H1 (cell line): ENCODE measurements at regions not wholly inside any gene's neighbourhood (a gene's known extent, or its start where the extent isn't known, plus 50 kb on each side); places are given as distances from the start of the nearest gene placed in this dataset.
A peak's percentile ranks its signal among the peaks of the same experiment; 100 is the strongest.

Experiments
- CTCF ChIA-PET: fragments of 300-600 bp; sonication (Branson Sonifier 250); formaldehyde crosslinking; loops from one replicate; lab custom pipeline; 2021; ENCODE audit not compliant: partially characterized antibody; lab: Charles Lee
- POLR2A ChIA-PET: fragments of 300-600 bp; sonication (Branson Sonifier 250); formaldehyde crosslinking; loops from one replicate; lab custom pipeline; 2021; ENCODE audit warnings: inconsistent platforms; ENCODE audit not compliant: partially characterized antibody; lab: Charles Lee
- DNase-seq, 2 experiments: peaks; one replicate each; pipeline versions ENCODE4 v3.0.0 to v3.0.0-alpha.2; 2010 to 2022; ENCODE audit warnings: low spot score in 2 of 2, low read depth in 1 of 2, mixed read lengths in 1 of 2
- FAIRE-seq: peaks from 2 replicates; lab custom pipeline; 2011; peaks lifted over from hg19 to GRCh38; lab: Jason Lieb, UNC
- H2AFZ ChIP-seq: 2 replicates; pipeline ENCODE4 v1.8.1; 2012; ENCODE audit warnings: low read length, inconsistent platforms
- H2AK5ac ChIP-seq: 2 replicates; pipeline ENCODE4 v1.6.1; 2013; ENCODE audit warnings: low read depth, low read length
- H2BK120ac ChIP-seq: replicated peaks from 2 replicates; pipeline ENCODE3; 2013; ENCODE audit warnings: low read depth, low read length, inconsistent platforms
- H2BK12ac ChIP-seq: 2 replicates; pipeline ENCODE4 v1.6.1; 2013; ENCODE audit warnings: low read depth, low read length
- H2BK15ac ChIP-seq: 2 replicates; pipeline ENCODE4 v1.6.1; 2013; ENCODE audit warnings: low read length
- H2BK20ac ChIP-seq: 2 replicates; pipeline ENCODE4 v1.6.1; 2013; ENCODE audit warnings: low read length
- H2BK5ac ChIP-seq: 2 replicates; pipeline ENCODE4 v1.6.1; 2013; ENCODE audit warnings: low read depth, low read length
- H3K14ac ChIP-seq: 2 replicates; pipeline ENCODE4 v1.6.1; 2013; ENCODE audit warnings: inconsistent platforms; ENCODE audit not compliant: insufficient read length
- H3K18ac ChIP-seq: 2 replicates; pipeline ENCODE4 v1.6.1; 2013; ENCODE audit warnings: low read length; ENCODE audit errors: extremely low read depth
- H3K23ac ChIP-seq: 2 replicates; pipeline ENCODE4 v1.6.1; 2013; ENCODE audit warnings: inconsistent platforms; ENCODE audit not compliant: insufficient read length
- H3K23me2 ChIP-seq: 2 replicates; pipeline ENCODE4 v1.6.1; 2013; ENCODE audit warnings: low read depth, low read length
- H3K27ac ChIP-seq: 2 replicates; pipeline ENCODE4 v1.6.1; 2011; ENCODE audit warnings: low read depth, low read length, inconsistent platforms
- H3K27me3 ChIP-seq, 4 experiments: replicated peaks in 1 of 4; 1 replicate in 1 of 4; 2 replicates in 3 of 4; pipeline versions ENCODE4 v1.6.1 to v1.8.1; 2011 to 2013; ENCODE audit warnings: low read length in 3 of 4, mild to moderate bottlenecking in 3 of 4, inconsistent platforms in 2 of 4, mixed read lengths in 2 of 4, moderate library complexity in 1 of 4; ENCODE audit not compliant: control insufficient read depth in 3 of 4, insufficient read depth in 3 of 4; ENCODE audit errors: extremely low read depth in 1 of 4
- H3K36me3 ChIP-seq, 4 experiments: 2 replicates each; pipeline versions ENCODE4 v1.6.1 to v1.8.1; 2011 to 2013; ENCODE audit warnings: mild to moderate bottlenecking in 4 of 4, low read length in 3 of 4, moderate library complexity in 2 of 4, control low read depth in 1 of 4, inconsistent platforms in 1 of 4; ENCODE audit not compliant: insufficient read depth in 4 of 4, control insufficient read depth in 2 of 4
- H3K4ac ChIP-seq: replicated peaks from 2 replicates; pipeline ENCODE3; 2013; ENCODE audit warnings: low read length, low read depth, mixed read lengths, inconsistent platforms; ENCODE audit not compliant: insufficient read length
- H3K4me1 ChIP-seq, 4 experiments: replicated peaks in 1 of 4; 1 replicate in 1 of 4; 2 replicates in 3 of 4; pipeline versions ENCODE4 v1.6.1 to v1.8.1; 2011 to 2013; ENCODE audit warnings: low read length in 3 of 4, inconsistent platforms in 2 of 4, mixed read lengths in 1 of 4; ENCODE audit not compliant: insufficient read depth in 4 of 4, control insufficient read depth in 3 of 4
- H3K4me2 ChIP-seq, 2 experiments: 2 replicates each; pipeline versions ENCODE4 v1.6.1 to v1.8.1; 2011 to 2013; ENCODE audit warnings: low read depth in 2 of 2, low read length in 2 of 2, control low read depth in 1 of 2, inconsistent platforms in 1 of 2, mild to moderate bottlenecking in 1 of 2; ENCODE audit not compliant: insufficient read depth in 1 of 2
- H3K4me3 ChIP-seq, 4 experiments: fragments of 200-600, 300-600 bp in 1 of 4; sonication (generic), shearing (Covaris generic), sonication (Bioruptor Twin) in 1 of 4; 2 replicates each; pipeline versions ENCODE4 v1.5.1 to v1.8.1; 2011 to 2016; ENCODE audit warnings: low read length in 4 of 4, low read depth in 3 of 4, control low read depth in 2 of 4, inconsistent platforms in 2 of 4, mild to moderate bottlenecking in 2 of 4, mixed read lengths in 1 of 4, moderate library complexity in 1 of 4; ENCODE audit not compliant: insufficient read depth in 2 of 4; ENCODE audit errors: extremely low read depth in 1 of 4
- H3K56ac ChIP-seq: replicated peaks from 2 replicates; pipeline ENCODE3; 2013; ENCODE audit warnings: low read depth, mild to moderate bottlenecking, mixed read lengths, low read length, inconsistent platforms; ENCODE audit not compliant: insufficient read length
- H3K79me1 ChIP-seq: 2 replicates; pipeline ENCODE4 v1.6.1; 2013; ENCODE audit warnings: low read depth, low read length, control low read depth
- H3K79me2 ChIP-seq, 2 experiments: 2 replicates each; pipeline versions ENCODE4 v1.6.1 to v1.8.1; 2012 to 2013; ENCODE audit warnings: low read length in 2 of 2, mild to moderate bottlenecking in 2 of 2, inconsistent platforms in 1 of 2; ENCODE audit not compliant: insufficient read depth in 2 of 2, control insufficient read depth in 1 of 2
- H3K9ac ChIP-seq, 4 experiments: replicated peaks in 1 of 4; 1 replicate in 1 of 4; 2 replicates in 3 of 4; pipeline versions ENCODE4 v1.6.1 to v1.8.1; 2011 to 2013; ENCODE audit warnings: low read depth in 3 of 4, low read length in 3 of 4, control low read depth in 2 of 4, mild to moderate bottlenecking in 2 of 4, moderate library complexity in 2 of 4, inconsistent platforms in 1 of 4; ENCODE audit errors: extremely low read depth in 1 of 4
- H3K9me3 ChIP-seq, 2 experiments: 2 replicates each; pipeline versions ENCODE4 v1.6.1 to v1.8.1; 2012 to 2013; ENCODE audit warnings: mild to moderate bottlenecking in 2 of 2, moderate library complexity in 2 of 2, control low read depth in 1 of 2, inconsistent platforms in 1 of 2, low read depth in 1 of 2, low read length in 1 of 2, mixed read lengths in 1 of 2; ENCODE audit not compliant: insufficient read depth in 2 of 2
- H4K20me1 ChIP-seq, 2 experiments: replicated peaks in 1 of 2; 2 replicates each; pipeline versions ENCODE3 to v1.8.1; 2011 to 2013; ENCODE audit warnings: inconsistent platforms in 2 of 2, low read length in 2 of 2, mild to moderate bottlenecking in 1 of 2; ENCODE audit not compliant: insufficient read depth in 2 of 2, control insufficient read depth in 1 of 2
- H4K5ac ChIP-seq: 2 replicates; pipeline ENCODE4 v1.6.1; 2013; ENCODE audit warnings: low read length, low read depth, mixed read lengths, inconsistent platforms; ENCODE audit not compliant: insufficient read length
- H4K8ac ChIP-seq: 2 replicates; pipeline ENCODE4 v1.8.0; 2013; ENCODE audit warnings: mild to moderate bottlenecking, moderate library complexity, low read length, inconsistent platforms; ENCODE audit not compliant: insufficient read depth; ENCODE audit errors: extremely low read depth
- H4K91ac ChIP-seq: replicated peaks from 2 replicates; pipeline ENCODE3; 2013; ENCODE audit warnings: low read length, mixed read lengths, inconsistent platforms; ENCODE audit not compliant: insufficient read length
- CEBPB ChIP-seq: IDR thresholded peaks from 2 replicates; pipeline ENCODE4 v1.6.1; 2012; ENCODE audit warnings: low read depth, low read length
- CHD2 ChIP-seq: IDR thresholded peaks from 2 replicates; pipeline ENCODE4 v1.6.1; 2012; ENCODE audit warnings: low read length, improper control_type of control experiment
- EZH2 ChIP-seq: fragments of 200-600 bp; sonication (generic); IDR thresholded peaks from 2 replicates; pipeline ENCODE4 v1.7.1; 2012; ENCODE audit warnings: low read depth, mild to moderate bottlenecking, moderate library complexity, low read length, inconsistent platforms; ENCODE audit not compliant: severe bottlenecking
- SAP30 ChIP-seq: fragments of 300-600 bp; sonication (generic); IDR thresholded peaks from 2 replicates; pipeline ENCODE4 v1.7.1; 2012; ENCODE audit warnings: low read length, moderate library complexity, mild to moderate bottlenecking, inconsistent platforms; ENCODE audit not compliant: insufficient read depth, insufficient replicate concordance
- SIN3A ChIP-seq, 2 experiments: IDR thresholded peaks in 1 of 2; conservative IDR thresholded peaks in 1 of 2; 2 replicates each; pipeline ENCODE4 v1.6.1; 2011 to 2012; ENCODE audit warnings: low read length in 2 of 2, improper control_type of control experiment in 1 of 2, low read depth in 1 of 2, mild to moderate bottlenecking in 1 of 2
- SP1 ChIP-seq: IDR thresholded peaks from 2 replicates; pipeline ENCODE4 v1.6.1; 2011; ENCODE audit warnings: low read depth, low read length
- WGBS, 2 experiments: shearing (Covaris generic) in 1 of 2; methylation state at CpG; one replicate each; pipeline versions ENCODE4 v1.1.6 to v1.1.7; 2013 to 2015; ENCODE audit warnings: low lambda C conversion rate in 2 of 2, mixed read lengths in 2 of 2, inconsistent platforms in 1 of 2, low coverage in 1 of 2, missing lambda C conversion rate in 1 of 2; ENCODE audit not compliant: insufficient replicate concordance in 2 of 2, insufficient coverage in 1 of 2, insufficient read length in 1 of 2; ENCODE audit errors: extremely low coverage in 1 of 2, missing lambda C conversion rate in 1 of 2; 5-methylcytosine and 5-hydroxymethylcytosine counted together

DNA sequence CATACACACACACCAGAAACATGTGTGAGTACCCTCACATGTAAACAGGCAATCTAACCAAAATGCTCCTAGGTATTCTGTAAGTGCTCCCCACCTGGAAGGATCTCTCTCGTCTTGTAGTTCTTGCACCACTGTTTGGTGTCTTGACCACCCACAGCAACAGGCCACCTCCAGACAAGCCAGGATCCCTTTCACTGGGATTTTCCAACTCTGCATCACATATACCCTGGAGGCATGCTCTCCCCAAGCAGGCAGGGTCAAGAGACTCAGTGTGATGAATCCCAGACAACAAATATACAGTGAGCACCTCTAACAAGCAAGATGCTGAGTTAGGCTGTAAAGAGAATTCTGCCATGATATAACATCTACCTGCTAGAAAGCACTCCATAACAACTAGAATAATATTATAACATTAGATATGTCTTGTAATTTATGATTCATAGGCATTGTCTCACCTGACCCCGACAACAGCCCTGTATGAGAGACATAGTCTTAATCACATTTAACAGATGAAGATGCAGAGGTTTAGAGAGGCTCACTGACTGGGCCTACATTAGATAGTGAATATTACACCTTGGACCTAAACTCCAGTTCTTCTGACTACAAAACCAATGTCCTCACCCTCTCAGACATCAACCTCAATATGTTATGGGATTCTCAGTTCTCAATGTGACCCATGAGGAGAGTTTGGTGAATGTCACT, 76.5 kb upstream of the BCL6 start:
- no peaks in the 10 kb centered on the region; the same call in 1 of the 2 replicates for H3K23me2 ChIP-seq
- H2BK12ac ChIP-seq: no peak overlapping the region
- WGBS, 2 experiments: 94% methylated on average over 2 of the region's 2 CpGs; no CpG with 5 or more reads in 1 of the 2 experiments
- no peak overlapping the region for H3K23ac ChIP-seq
- ChIA-PET CTCF (no interaction called here), POLR2A (no interaction called here)
- no peak overlapping the region for H3K4me3 ChIP-seq
- H4K8ac ChIP-seq: no peak overlapping the region
- H3K79me1 ChIP-seq: no peaks in the 10 kb centered on the region
- no peaks in the 10 kb centered on the region for H3K9me3 ChIP-seq
- 0 out of 2 replicates have a peak overlapping the region, but pooled peaks have one; percentile 1 for H2AFZ ChIP-seq
- no peak overlapping the region for H4K91ac ChIP-seq
- H2BK15ac ChIP-seq: no peak overlapping the region
- H2AK5ac ChIP-seq: no peak overlapping the region
- no peak overlapping the region for H3K4ac ChIP-seq
- no peak for FAIRE-seq
- no peak for DNase-seq
- no peaks in the 10 kb centered on the region for H3K4me1 ChIP-seq
- no peaks in the 10 kb centered on the region for H3K27me3 ChIP-seq
- TF ChIP-seq SP1 (no peak), SIN3A (conservative IDR thresholded peaks at IDR 0.05 in 1 of 2, IDR thresholded peaks at IDR 0.05 in 1 of 2; ENCODE audit: low read depth in 1 of 2, low read length in 2 of 2) (no peak), EZH2 (no peak), SAP30 (no peak), CHD2 (no peak), CEBPB (no peak)
- H3K79me2 ChIP-seq: no peaks in the 10 kb centered on the region
- H3K18ac ChIP-seq: no peak overlapping the region
- no peak overlapping the region for H4K5ac ChIP-seq
- no peak overlapping the region for H3K9ac ChIP-seq
- no peak overlapping the region for H3K56ac ChIP-seq
- no peak overlapping the region for H2BK120ac ChIP-seq
- H3K14ac ChIP-seq: no peak overlapping the region
- H3K36me3 ChIP-seq: no peaks in the 10 kb centered on the region
- no peak overlapping the region for H3K4me2 ChIP-seq
- no peak overlapping the region for H2BK5ac ChIP-seq
- H2BK20ac ChIP-seq: no peak overlapping the region
- H3K27ac ChIP-seq: no peak overlapping the region
- H4K20me1 ChIP-seq: no peaks in the 10 kb centered on the region
